ENCODE measurements at regions not wholly inside any gene's neighbourhood (a gene's known extent, or its start where the extent isn't known, plus 50 kb on each side); places are given as distances from the start of the nearest gene placed in this dataset.

DNA sequence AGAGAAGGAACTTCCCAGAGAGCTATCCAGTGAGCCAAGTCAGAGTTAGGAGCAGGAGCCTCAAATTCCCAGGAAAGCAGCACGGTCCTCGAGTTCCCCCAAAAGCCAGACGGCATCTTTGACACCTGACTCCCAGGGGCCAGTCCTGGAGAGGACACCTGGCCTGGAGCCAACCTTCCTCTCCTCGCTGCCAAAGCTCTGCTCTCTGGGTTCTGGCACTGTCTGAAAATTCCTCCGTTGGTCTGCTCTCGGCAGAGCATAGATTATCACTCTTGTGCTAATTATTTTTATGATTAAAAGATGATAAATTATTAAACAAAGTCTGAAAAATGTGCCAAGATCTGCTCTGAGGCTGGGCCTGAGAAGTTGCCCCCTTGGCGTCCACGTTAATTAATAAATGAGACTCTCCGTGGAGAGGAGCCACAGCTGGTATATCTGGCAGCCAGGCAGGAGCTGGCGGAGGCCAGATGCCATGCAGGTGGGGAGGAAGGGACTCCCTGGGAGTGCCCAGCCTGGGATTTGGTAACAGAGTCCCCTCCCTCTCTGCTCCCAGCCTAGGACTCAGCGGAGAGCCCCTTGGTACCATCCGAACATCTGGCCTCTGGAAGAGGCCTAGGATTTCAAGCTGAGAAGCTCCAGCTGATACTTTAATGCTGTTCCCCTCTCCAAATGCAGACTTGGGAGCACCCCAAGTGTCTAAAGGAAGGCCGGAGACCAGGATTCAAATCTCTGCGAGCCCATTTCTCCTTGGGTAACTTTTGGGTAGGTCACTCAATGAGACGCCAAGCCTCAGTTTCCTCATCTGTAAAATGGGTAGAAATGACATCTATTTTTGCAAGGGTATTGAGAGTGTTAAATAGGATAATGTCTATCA is 163.7 kb upstream of the POU3F1 start:
- H3K9ac ChIP-seq (ENCODE audit: low read length): no peak overlapping the region
- ATAC-seq: no peak
- POLR2A ChIA-PET: no interaction called here

More for the DNA sequence above, 163.7 kb upstream of the POU3F1 start:
- intact Hi-C loops (cut with micrococcal nuclease): no loop called here
- H3K9me2 ChIP-seq (ENCODE audit: insufficient read depth): no peaks in the 10 kb centered on the region
- no peaks in the 10 kb centered on the region for H3K9me3 ChIP-seq (ENCODE audit: control insufficient read depth in 1 of 2, insufficient read depth in 1 of 2, low read depth in 1 of 2, low read length in 2 of 2)
- no peak for DNase-seq (ENCODE audit: low read depth, low spot score)
- no peaks in the 10 kb centered on the region for H3K79me2 ChIP-seq (ENCODE audit: insufficient read depth, low read length)
- no peak overlapping the region for H2AFZ ChIP-seq (ENCODE audit: low read depth, low read length, poor library complexity, severe bottlenecking)
- H3K27me3 ChIP-seq (ENCODE audit: insufficient read depth, low read length): peaks cover 12% of the 10 kb centered on the region; the same call in 1 of the 2 replicates
- H3K4me2 ChIP-seq (ENCODE audit: low read length): no peak overlapping the region
- no peak overlapping the region for H3K4me3 ChIP-seq (replicated peaks in 1 of 2; ENCODE audit: low read depth in 1 of 2, low read length in 2 of 2)
- no peaks in the 10 kb centered on the region for H4K20me1 ChIP-seq (ENCODE audit: insufficient read depth)
- CTCF ChIA-PET: no interaction called here
- RAD21 ChIA-PET (ENCODE audit: low non-redundant PET in 1 of 2, low total read pairs in 2 of 2, uncharacterized antibody in 2 of 2, unreplicated experiment in 2 of 2): no interaction called here
- no peaks in the 10 kb centered on the region for H3K4me1 ChIP-seq (ENCODE audit: control insufficient read depth in 1 of 2, insufficient read depth in 2 of 2, low read length in 2 of 2)
- H3K27ac ChIP-seq (ENCODE audit: low read depth, low read length): no peak overlapping the region
- no peak for TF ChIP-seq POLR2AphosphoS5 (IDR thresholded peaks at IDR 0.05; ENCODE audit: low read depth, low read length)
- no peak for TF ChIP-seq SRF (IDR thresholded peaks at IDR 0.05; ENCODE audit: low read depth)
- no peak for TF ChIP-seq EZH2 (IDR thresholded peaks at IDR 0.05)
- TF ChIP-seq, protein P1, sequence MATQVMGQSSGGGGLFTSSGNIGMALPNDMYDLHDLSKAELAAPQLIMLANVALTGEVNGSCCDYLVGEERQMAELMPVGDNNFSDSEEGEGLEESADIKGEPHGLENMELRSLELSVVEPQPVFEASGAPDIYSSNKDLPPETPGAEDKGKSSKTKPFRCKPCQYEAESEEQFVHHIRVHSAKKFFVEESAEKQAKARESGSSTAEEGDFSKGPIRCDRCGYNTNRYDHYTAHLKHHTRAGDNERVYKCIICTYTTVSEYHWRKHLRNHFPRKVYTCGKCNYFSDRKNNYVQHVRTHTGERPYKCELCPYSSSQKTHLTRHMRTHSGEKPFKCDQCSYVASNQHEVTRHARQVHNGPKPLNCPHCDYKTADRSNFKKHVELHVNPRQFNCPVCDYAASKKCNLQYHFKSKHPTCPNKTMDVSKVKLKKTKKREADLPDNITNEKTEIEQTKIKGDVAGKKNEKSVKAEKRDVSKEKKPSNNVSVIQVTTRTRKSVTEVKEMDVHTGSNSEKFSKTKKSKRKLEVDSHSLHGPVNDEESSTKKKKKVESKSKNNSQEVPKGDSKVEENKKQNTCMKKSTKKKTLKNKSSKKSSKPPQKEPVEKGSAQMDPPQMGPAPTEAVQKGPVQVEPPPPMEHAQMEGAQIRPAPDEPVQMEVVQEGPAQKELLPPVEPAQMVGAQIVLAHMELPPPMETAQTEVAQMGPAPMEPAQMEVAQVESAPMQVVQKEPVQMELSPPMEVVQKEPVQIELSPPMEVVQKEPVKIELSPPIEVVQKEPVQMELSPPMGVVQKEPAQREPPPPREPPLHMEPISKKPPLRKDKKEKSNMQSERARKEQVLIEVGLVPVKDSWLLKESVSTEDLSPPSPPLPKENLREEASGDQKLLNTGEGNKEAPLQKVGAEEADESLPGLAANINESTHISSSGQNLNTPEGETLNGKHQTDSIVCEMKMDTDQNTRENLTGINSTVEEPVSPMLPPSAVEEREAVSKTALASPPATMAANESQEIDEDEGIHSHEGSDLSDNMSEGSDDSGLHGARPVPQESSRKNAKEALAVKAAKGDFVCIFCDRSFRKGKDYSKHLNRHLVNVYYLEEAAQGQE (IDR thresholded peaks at IDR 0.05; ENCODE audit: low read depth): no peak
- no peak for TF ChIP-seq EGR1 (IDR thresholded peaks at IDR 0.05; ENCODE audit: low read depth)
- H3K36me3 ChIP-seq (ENCODE audit: control insufficient read depth in 1 of 2, insufficient read depth in 2 of 2, low read length in 2 of 2): no peaks in the 10 kb centered on the region
- no TSS peak for BruUV-seq (replicated peaks)
